ENCODE measurements at regions not wholly inside any gene's neighbourhood (a gene's known extent, or its start where the extent isn't known, plus 50 kb on each side); places are given as distances from the start of the nearest gene placed in this dataset.

GRCh38 chr4:111808174-111808573 is 337.1 kb upstream of the FAM241A start:
- Histone ChIP-seq H3K23ac (ENCODE audit: low read depth, low read length) (no peak overlapping the region), H2AK5ac (ENCODE audit: low read depth, low read length) (no peak overlapping the region), H2BK15ac (ENCODE audit: low read depth, low read length) (no peak overlapping the region), H3K27ac (ENCODE audit: insufficient read depth, low read length) (no peak overlapping the region), H3K14ac (replicated peaks; ENCODE audit: low read depth, low read length) (no peak overlapping the region), H4K20me1 (ENCODE audit: insufficient read depth, low read length) (no peaks in the 10 kb centered on the region), H3K56ac (ENCODE audit: extremely low read depth, insufficient read depth, low read length) (no peak overlapping the region), H3K4me1 (ENCODE audit: control insufficient read depth, insufficient read depth, low read length) (no peaks in the 10 kb centered on the region), H3K4me3 (ENCODE audit: insufficient read depth, low read depth, low read length) (no peak overlapping the region), H3K36me3 (ENCODE audit: control insufficient read depth, insufficient read depth, low read length) (no peaks in the 10 kb centered on the region), H2BK20ac (ENCODE audit: low read depth, low read length) (no peak overlapping the region), H3K18ac (ENCODE audit: low read depth, low read length) (no peak overlapping the region), H2AK9ac (replicated peaks; ENCODE audit: low read depth, low read length, poor library complexity) (no peak overlapping the region), H3K9ac (ENCODE audit: low read depth, low read length) (no peak overlapping the region), H2BK5ac (ENCODE audit: low read depth, low read length, poor library complexity, severe bottlenecking) (no peak overlapping the region), H3K79me1 (ENCODE audit: low read depth in 1 of 2, low read length in 2 of 2) (no peaks in the 10 kb centered on the region), H3K9me3 (ENCODE audit: control insufficient read depth, insufficient read depth, low read length) (no peaks in the 10 kb centered on the region), H3K4me2 (ENCODE audit: low read depth, low read length) (no peak overlapping the region), H3K4ac (ENCODE audit: low read depth, low read length) (no peak overlapping the region), H4K8ac (ENCODE audit: low read depth in 2 of 2, low read length in 2 of 2) (no peak overlapping the region), H2AFZ (replicated peaks; ENCODE audit: low read length, poor library complexity) (no peak overlapping the region), H3K27me3 (ENCODE audit: control insufficient read depth, insufficient read depth, low read length) (no peaks in the 10 kb centered on the region; the same call in 1 of the 2 replicates), H4K91ac (ENCODE audit: insufficient read depth, low read depth, low read length) (no peak overlapping the region), H4K5ac (ENCODE audit: low read depth, low read length) (no peak overlapping the region), H3K9me1 (ENCODE audit: insufficient read depth, low read length) (no peaks in the 10 kb centered on the region), H2BK120ac (ENCODE audit: low read depth, low read length) (no peak overlapping the region)
- intact Hi-C loops (cut with micrococcal nuclease): no loop called here
- no TSS peak for BruUV-seq (replicated peaks)
- no peak for DNase-seq
- TF ChIP-seq RFX5 (IDR thresholded peaks at IDR 0.05; ENCODE audit: low read depth, low read length): no peak
- dilution Hi-C loops (cut with HindIII; ENCODE audit: low sequenced_read_pairs, unreplicated experiment): no loop called here
- CTCF ChIA-PET: no interaction called here
- in situ Hi-C loops (cut with MboI; ENCODE audit: low sequenced_read_pairs): no loop called here
- no CpG with 5 or more reads among the region's 2 CpGs for WGBS, 2 experiments (ENCODE audit: extremely low coverage in 2 of 2, insufficient read length in 1 of 2)
- no peak for ATAC-seq (ENCODE audit: low read depth)
- POLR2A ChIA-PET (ENCODE audit: unreplicated experiment): no interaction called here

Data from IMR-90 (cell line).